ENCODE measurements at regions not wholly inside any gene's neighbourhood (a gene's known extent, or its start where the extent isn't known, plus 50 kb on each side); places are given as distances from the start of the nearest gene placed in this dataset.

GRCh38 chr5:29935371-29935770, 1258.1 kb upstream of the CDH6 start:
- DNase-seq (ENCODE audit: low spot score) = no peak
- TF ChIP-seq CTCF (IDR thresholded peaks at IDR 0.05; ENCODE audit: extremely low read depth, insufficient read depth, missing control alignments) = no peak
- in situ Hi-C loops (cut with MboI; ENCODE audit: low pct_unique_long_range_greater_than_20kb, low sequenced_read_pairs, unreplicated experiment) = no loop called here

- DNase-seq (ENCODE audit: low spot score) = no peak
- in situ Hi-C loops (cut with MboI; ENCODE audit: low pct_unique_long_range_greater_than_20kb, low sequenced_read_pairs, unreplicated experiment) = no loop called here
These were observed 1263.2 kb upstream of the CDH6 start for GRCh38 chr5:29930316-29930715.

GRCh38 chr5:29924107-29924506, 1269.4 kb upstream of the CDH6 start:
- DNase-seq (ENCODE audit: low spot score) = no peak
- TF ChIP-seq CTCF (IDR thresholded peaks at IDR 0.05; ENCODE audit: extremely low read depth, insufficient read depth, missing control alignments) = no peak
- in situ Hi-C loops (cut with MboI; ENCODE audit: low pct_unique_long_range_greater_than_20kb, low sequenced_read_pairs, unreplicated experiment) = no loop called here

More at GRCh38 chr5:29930316-29930715, 1263.2 kb upstream of the CDH6 start:
- no peak for TF ChIP-seq CTCF (IDR thresholded peaks at IDR 0.05; ENCODE audit: extremely low read depth, insufficient read depth, missing control alignments)

GRCh38 chr5:29905626-29906353, 1287.7 kb upstream of the CDH6 start:
- in situ Hi-C loops (cut with MboI; ENCODE audit: low pct_unique_long_range_greater_than_20kb, low sequenced_read_pairs, unreplicated experiment) = no loop called here
- DNase-seq (ENCODE audit: low spot score) = no peak
- no peak for TF ChIP-seq CTCF (IDR thresholded peaks at IDR 0.05; ENCODE audit: extremely low read depth, insufficient read depth, missing control alignments)

GRCh38 chr5:29902859-29903258, 1290.6 kb upstream of the CDH6 start:
- in situ Hi-C loops (cut with MboI; ENCODE audit: low pct_unique_long_range_greater_than_20kb, low sequenced_read_pairs, unreplicated experiment) = no loop called here
- no peak for DNase-seq (ENCODE audit: low spot score)
- no peak for TF ChIP-seq CTCF (IDR thresholded peaks at IDR 0.05; ENCODE audit: extremely low read depth, insufficient read depth, missing control alignments)

GRCh38 chr5:29899583-29899982, 1293.9 kb upstream of the CDH6 start:
- in situ Hi-C loops (cut with MboI; ENCODE audit: low pct_unique_long_range_greater_than_20kb, low sequenced_read_pairs, unreplicated experiment) = no loop called here
- no peak for DNase-seq (ENCODE audit: low spot score)
- no peak for TF ChIP-seq CTCF (IDR thresholded peaks at IDR 0.05; ENCODE audit: extremely low read depth, insufficient read depth, missing control alignments)
